Stomach (tissue), 4 donors: ENCODE measurements at regions not wholly inside any gene's neighbourhood (a gene's known extent, or its start where the extent isn't known, plus 50 kb on each side); places are given as distances from the start of the nearest gene placed in this dataset.

Source experiments
- EP300 ChIP-seq: sonication (generic); formaldehyde crosslinking; IDR thresholded peaks from one replicate; pipeline ENCODE4 v1.6.1; 2017; ENCODE audit warnings: antibody characterized with exemption
- POLR2A ChIP-seq, 4 donors: fragments of 450-650 bp; IDR thresholded peaks; one replicate each; pipeline ENCODE4 v1.6.1; 2016; ENCODE audit warnings: antibody characterized with exemption in 4 of 4, control low read depth in 2 of 4, mild to moderate bottlenecking in 1 of 4, moderate library complexity in 1 of 4
- POLR2AphosphoS5 ChIP-seq, 3 donors: sonication (generic); formaldehyde crosslinking; IDR thresholded peaks; one replicate each; pipeline ENCODE4 v1.6.1; 2016; ENCODE audit warnings: antibody characterized with exemption in 3 of 3
- TF ChIP-seq, protein P1 (sequence below), 7 experiments: fragments of 450-650 bp in 4 of 7; fragments of 200-600 bp in 3 of 7; sonication (generic) in 3 of 7; IDR thresholded peaks; one replicate each; pipeline ENCODE4 v1.5.1; 2016 to 2019; ENCODE audit warnings: antibody characterized with exemption in 7 of 7, control low read depth in 2 of 7, mild to moderate bottlenecking in 1 of 7

DNA sequence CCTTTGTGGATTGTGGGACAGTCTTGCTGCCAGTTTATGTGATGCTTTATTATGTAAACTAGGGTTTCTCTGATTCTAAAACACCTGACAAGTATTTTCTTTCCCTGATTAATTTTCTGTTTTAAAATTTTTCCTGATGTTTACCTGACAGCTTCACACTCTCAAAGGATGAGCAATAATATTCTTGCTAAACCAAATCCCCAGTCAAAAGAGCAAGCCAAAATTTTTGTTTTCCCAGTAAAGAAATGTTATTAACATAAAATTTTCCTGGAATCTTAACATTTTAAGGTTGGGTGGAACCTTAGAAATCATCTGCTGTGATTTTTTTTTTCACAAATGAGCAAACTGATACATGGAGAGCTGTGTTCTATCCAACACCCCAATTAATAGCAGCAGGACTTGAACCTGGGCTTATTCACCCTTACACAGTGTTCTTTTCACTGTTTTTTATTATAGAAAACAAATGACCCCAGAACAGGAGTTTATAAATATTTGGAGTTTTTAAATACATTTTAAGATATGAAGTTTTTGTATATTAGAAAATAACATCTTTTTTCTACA, 185.2 kb upstream of the VIPR2 start:
- TF ChIP-seq, protein P1, sequence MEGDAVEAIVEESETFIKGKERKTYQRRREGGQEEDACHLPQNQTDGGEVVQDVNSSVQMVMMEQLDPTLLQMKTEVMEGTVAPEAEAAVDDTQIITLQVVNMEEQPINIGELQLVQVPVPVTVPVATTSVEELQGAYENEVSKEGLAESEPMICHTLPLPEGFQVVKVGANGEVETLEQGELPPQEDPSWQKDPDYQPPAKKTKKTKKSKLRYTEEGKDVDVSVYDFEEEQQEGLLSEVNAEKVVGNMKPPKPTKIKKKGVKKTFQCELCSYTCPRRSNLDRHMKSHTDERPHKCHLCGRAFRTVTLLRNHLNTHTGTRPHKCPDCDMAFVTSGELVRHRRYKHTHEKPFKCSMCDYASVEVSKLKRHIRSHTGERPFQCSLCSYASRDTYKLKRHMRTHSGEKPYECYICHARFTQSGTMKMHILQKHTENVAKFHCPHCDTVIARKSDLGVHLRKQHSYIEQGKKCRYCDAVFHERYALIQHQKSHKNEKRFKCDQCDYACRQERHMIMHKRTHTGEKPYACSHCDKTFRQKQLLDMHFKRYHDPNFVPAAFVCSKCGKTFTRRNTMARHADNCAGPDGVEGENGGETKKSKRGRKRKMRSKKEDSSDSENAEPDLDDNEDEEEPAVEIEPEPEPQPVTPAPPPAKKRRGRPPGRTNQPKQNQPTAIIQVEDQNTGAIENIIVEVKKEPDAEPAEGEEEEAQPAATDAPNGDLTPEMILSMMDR (IDR thresholded peaks at IDR 0.05): no peak
- no peak for TF ChIP-seq POLR2AphosphoS5 (IDR thresholded peaks at IDR 0.05)
- TF ChIP-seq POLR2A (IDR thresholded peaks at IDR 0.05): no peak
- TF ChIP-seq EP300: no peak
